Nephron (organoid): ENCODE measurements at regions not wholly inside any gene's neighbourhood (a gene's known extent, or its start where the extent isn't known, plus 50 kb on each side); places are given as distances from the start of the nearest gene placed in this dataset.

Experiments used
- H3K27ac Mint-ChIP-seq, 3 experiments: 2 replicates each; pipeline ENCODE4 v1.8.0; 2020; ENCODE audit warnings: mixed read lengths in 3 of 3, mild to moderate bottlenecking in 2 of 3, moderate library complexity in 1 of 3
- H3K27me3 Mint-ChIP-seq: 2 replicates; pipeline ENCODE4 v1.8.0; 2021; ENCODE audit warnings: low read depth, mild to moderate bottlenecking, moderate library complexity, mixed read lengths
- H3K36me3 Mint-ChIP-seq: 2 replicates; pipeline ENCODE4 v1.8.0; 2020; ENCODE audit warnings: low read depth, mixed read lengths
- H3K4me1 Mint-ChIP-seq: 2 replicates; pipeline ENCODE4 v1.8.0; 2020; ENCODE audit warnings: mixed read lengths
- H3K4me3 Mint-ChIP-seq, 3 experiments: 2 replicates each; pipeline ENCODE4 v1.8.0; 2020; ENCODE audit warnings: mild to moderate bottlenecking in 3 of 3, mixed read lengths in 3 of 3, moderate library complexity in 2 of 3
- H3K9me3 Mint-ChIP-seq: 2 replicates; pipeline ENCODE4 v1.8.0; 2020; ENCODE audit warnings: mixed read lengths
- TF ChIP-seq, protein P1 (sequence below), 3 experiments: fragments of 200-600 bp; sonication (generic); IDR thresholded peaks; one replicate each; pipeline ENCODE4 v1.5.0; 2021; ENCODE audit warnings: antibody characterized with exemption in 3 of 3; ENCODE audit not compliant: unreplicated experiment in 3 of 3

DNA sequence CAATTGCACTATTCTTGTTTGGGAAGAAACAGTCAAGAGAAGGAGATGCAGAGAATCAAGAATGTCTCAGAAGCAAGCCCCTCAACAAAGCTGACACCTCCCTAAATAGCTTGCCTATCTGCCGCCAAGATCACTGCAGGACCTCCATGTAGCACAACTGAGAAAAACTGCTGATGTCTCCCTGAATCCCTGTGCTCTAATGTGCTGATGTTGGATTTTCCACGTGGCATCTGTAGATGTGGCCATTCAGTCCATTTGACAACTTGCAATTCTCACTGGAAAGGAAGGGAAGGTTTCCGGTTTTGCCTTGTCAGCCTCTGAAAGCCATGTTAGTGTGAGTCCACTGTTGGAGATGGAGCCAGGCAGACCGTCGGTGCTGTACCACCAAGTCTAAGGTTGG is 374.0 kb downstream of the DIRAS2 start:
- H3K27ac Mint-ChIP-seq: no peak overlapping the region
- no peaks in the 10 kb centered on the region for H3K36me3 Mint-ChIP-seq
- H3K4me3 Mint-ChIP-seq: no peak overlapping the region
- TF ChIP-seq, protein P1, sequence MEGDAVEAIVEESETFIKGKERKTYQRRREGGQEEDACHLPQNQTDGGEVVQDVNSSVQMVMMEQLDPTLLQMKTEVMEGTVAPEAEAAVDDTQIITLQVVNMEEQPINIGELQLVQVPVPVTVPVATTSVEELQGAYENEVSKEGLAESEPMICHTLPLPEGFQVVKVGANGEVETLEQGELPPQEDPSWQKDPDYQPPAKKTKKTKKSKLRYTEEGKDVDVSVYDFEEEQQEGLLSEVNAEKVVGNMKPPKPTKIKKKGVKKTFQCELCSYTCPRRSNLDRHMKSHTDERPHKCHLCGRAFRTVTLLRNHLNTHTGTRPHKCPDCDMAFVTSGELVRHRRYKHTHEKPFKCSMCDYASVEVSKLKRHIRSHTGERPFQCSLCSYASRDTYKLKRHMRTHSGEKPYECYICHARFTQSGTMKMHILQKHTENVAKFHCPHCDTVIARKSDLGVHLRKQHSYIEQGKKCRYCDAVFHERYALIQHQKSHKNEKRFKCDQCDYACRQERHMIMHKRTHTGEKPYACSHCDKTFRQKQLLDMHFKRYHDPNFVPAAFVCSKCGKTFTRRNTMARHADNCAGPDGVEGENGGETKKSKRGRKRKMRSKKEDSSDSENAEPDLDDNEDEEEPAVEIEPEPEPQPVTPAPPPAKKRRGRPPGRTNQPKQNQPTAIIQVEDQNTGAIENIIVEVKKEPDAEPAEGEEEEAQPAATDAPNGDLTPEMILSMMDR (IDR thresholded peaks at IDR 0.05; ENCODE audit: unreplicated experiment in 3 of 3): no peak
- H3K27me3 Mint-ChIP-seq: peaks cover 5% of the 10 kb centered on the region
- no peaks in the 10 kb centered on the region for H3K4me1 Mint-ChIP-seq
- H3K9me3 Mint-ChIP-seq: no peaks in the 10 kb centered on the region

GRCh38 chr9:90271707-90272106 is 370.9 kb downstream of the DIRAS2 start:
- TF ChIP-seq, protein P1 (IDR thresholded peaks at IDR 0.05; ENCODE audit: unreplicated experiment in 3 of 3): no peak
- Mint-ChIP-seq H3K9me3 (no peaks in the 10 kb centered on the region), H3K36me3 (no peaks in the 10 kb centered on the region), H3K27me3 (peaks cover 5% of the 10 kb centered on the region), H3K4me1 (no peaks in the 10 kb centered on the region), H3K4me3 (no peak overlapping the region), H3K27ac (no peak overlapping the region)

DNA sequence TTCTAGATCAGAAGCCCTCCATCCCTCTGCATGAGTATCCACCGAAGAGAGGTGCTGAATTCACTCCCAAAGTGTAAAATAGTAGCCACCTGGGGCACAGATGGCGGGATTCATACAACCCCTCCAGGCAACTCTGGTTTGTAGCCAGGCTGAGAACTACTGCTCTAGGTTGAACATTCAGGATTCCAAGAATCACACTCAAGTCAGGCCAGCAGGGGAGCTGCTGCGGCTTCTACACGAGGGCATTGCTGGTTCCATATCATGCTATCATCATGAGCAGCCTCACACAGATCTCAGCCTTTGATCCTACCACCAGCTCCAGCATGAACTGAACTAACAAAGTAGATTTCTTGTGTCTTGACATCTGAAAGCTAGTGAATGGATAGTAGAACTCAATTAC is 367.9 kb downstream of the DIRAS2 start:
- Mint-ChIP-seq H3K4me1 (no peaks in the 10 kb centered on the region), H3K27ac (no peak overlapping the region), H3K36me3 (no peaks in the 10 kb centered on the region), H3K9me3 (no peaks in the 10 kb centered on the region), H3K4me3 (no peak overlapping the region), H3K27me3 (peaks cover 5% of the 10 kb centered on the region)
- TF ChIP-seq, protein P1 (IDR thresholded peaks at IDR 0.05; ENCODE audit: unreplicated experiment in 3 of 3): no peak

- Mint-ChIP-seq H3K4me3 (no peak overlapping the region), H3K9me3 (peaks cover 12% of the 10 kb centered on the region), H3K36me3 (no peaks in the 10 kb centered on the region), H3K27me3 (no peaks in the 10 kb centered on the region), H3K27ac (no peak overlapping the region), H3K4me1 (no peaks in the 10 kb centered on the region)
- TF ChIP-seq, protein P1 (IDR thresholded peaks at IDR 0.05; ENCODE audit: unreplicated experiment in 3 of 3): no peak
These were observed 356.7 kb downstream of the DIRAS2 start for GRCh38 chr9:90285946-90286345.

DNA sequence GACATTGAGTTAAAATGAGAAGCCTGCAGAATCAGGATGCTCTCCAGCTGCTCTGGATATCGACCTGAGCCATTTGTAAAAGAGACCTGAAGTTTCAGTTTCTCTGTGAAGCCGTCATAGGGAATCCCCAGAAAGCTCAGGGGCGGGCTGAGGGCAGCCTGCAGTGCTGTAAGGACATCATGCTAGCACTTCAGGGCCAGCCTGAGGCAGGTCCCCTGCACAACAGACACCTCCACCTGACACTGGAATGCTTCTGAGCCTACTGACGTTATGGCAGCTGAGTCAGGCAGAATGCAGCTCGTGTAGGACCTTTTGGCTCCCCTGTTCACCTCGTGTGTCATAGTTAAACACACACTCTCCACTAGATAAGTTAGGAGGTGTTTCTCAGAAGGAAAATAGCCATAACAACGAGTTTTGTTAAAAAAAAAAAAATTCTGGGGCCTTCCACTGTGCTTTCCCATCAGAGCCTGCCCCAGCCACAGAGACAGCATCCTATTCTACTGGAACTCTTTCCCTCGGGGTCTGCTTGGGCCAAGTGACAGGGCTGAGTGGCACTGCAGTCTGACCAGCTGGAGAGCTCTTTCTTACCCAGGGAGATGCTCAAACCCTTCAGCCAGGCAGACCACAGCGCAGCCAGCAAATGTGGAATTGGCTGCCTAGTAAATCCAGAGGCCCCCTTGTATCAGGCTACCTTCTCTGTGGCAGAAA is 354.9 kb downstream of the DIRAS2 start:
- Mint-ChIP-seq H3K9me3 (no peaks in the 10 kb centered on the region), H3K4me3 (no peak overlapping the region), H3K36me3 (no peaks in the 10 kb centered on the region), H3K27me3 (no peaks in the 10 kb centered on the region), H3K4me1 (no peaks in the 10 kb centered on the region), H3K27ac (no peak overlapping the region)
- TF ChIP-seq, protein P1 (IDR thresholded peaks at IDR 0.05; ENCODE audit: unreplicated experiment in 3 of 3): no peak

- Mint-ChIP-seq H3K27me3 (no peaks in the 10 kb centered on the region), H3K9me3 (no peaks in the 10 kb centered on the region), H3K4me3 (no peak overlapping the region), H3K4me1 (no peaks in the 10 kb centered on the region), H3K27ac (no peak overlapping the region), H3K36me3 (no peaks in the 10 kb centered on the region)
- TF ChIP-seq, protein P1 (IDR thresholded peaks at IDR 0.05; ENCODE audit: unreplicated experiment in 3 of 3): no peak
These were observed 354.4 kb downstream of the DIRAS2 start for GRCh38 chr9:90288275-90288639.
